ENCODE measurements at regions not wholly inside any gene's neighbourhood (a gene's known extent, or its start where the extent isn't known, plus 50 kb on each side); places are given as distances from the start of the nearest gene placed in this dataset.
"Not testable (repeated sequence)": the region's sequence is repeated elsewhere in the genome, so short reads cannot be mapped to it uniquely, and the experiment has no call there.

DNA sequence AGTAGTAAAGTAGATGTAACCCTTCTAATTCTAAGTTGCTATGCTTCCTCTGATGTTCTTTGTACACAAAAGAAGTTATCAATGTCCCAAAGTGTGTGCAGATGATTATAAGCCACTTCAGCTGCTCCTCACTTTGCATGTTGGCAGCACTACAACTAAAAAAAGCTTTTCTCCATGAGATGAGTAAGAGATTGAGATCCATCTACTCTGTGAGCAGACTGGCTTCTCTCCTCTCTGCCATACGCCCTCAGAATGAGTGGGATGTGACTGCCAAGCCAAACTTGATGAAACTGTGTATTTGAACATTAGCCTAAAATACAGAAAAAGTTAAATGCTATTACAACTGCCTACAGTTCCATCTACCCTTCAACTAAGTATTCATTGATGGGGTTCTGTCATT is 102.9 kb upstream of the ETV1 start:
- no peak for TF ChIP-seq CTCF (IDR thresholded peaks at IDR 0.05)
- ATAC-seq (ENCODE audit: low FRiP score) (no peak), DNase-seq (ENCODE audit: low spot score) (no peak)

- TF ChIP-seq CTCF (IDR thresholded peaks at IDR 0.05): no peak
- DNase-seq (ENCODE audit: low spot score): no peak
These were observed 96.4 kb upstream of the ETV1 start for GRCh38 chr7:14085901-14086300.

GRCh38 chr7:14083761-14084160 is 94.3 kb upstream of the ETV1 start:
- ATAC-seq (ENCODE audit: low FRiP score) (no peak), DNase-seq (ENCODE audit: low spot score) (no peak)
- no peak for TF ChIP-seq CTCF (IDR thresholded peaks at IDR 0.05)

More at GRCh38 chr7:14085901-14086300, 96.4 kb upstream of the ETV1 start:
- no peak for ATAC-seq (ENCODE audit: low FRiP score)

DNA sequence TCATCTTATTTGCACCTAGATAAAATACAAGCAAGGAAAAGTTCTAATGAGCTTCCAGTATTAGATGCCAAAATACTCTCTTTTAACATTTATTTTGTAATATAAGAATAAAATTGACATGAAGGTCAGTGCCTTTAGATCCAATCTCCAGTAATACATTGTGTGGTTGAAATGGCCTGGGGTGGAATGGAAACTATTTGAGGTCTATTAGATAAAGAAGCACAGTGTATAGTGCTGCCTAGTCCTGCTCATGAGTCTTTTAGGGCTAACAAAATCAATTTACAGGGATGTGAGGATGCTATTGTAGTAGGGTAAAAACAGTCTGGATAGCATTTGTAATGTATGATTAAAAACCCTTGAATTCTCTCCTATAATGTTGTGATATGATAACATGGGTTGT is 84.5 kb upstream of the ETV1 start:
- DNase-seq (ENCODE audit: low spot score): no peak
- TF ChIP-seq CTCF (IDR thresholded peaks at IDR 0.05): no peak
- ATAC-seq (ENCODE audit: low FRiP score): no peak

DNA sequence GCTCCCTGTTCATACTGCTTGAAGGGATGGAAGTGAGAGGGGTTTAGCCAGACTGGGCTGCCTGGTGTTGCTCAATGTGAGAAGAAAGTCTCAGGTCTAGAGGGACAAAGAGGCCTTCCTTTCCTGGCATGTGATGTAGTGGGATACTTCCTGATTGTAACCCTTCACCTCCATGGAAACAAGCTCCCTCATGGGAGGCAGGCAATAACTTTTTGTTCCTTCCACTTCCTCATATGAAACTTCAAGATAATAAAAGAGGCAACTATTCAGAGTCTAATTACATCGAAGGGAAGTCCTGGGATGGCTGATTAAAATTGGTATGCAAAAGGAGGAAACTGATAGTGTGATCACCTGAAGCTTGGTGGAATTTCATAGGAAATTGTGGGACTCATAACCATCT is 84.1 kb upstream of the ETV1 start:
- no peak for TF ChIP-seq CTCF (IDR thresholded peaks at IDR 0.05)
- ATAC-seq (ENCODE audit: low FRiP score) (peak; percentile 28), DNase-seq (ENCODE audit: low spot score) (no peak)

DNA sequence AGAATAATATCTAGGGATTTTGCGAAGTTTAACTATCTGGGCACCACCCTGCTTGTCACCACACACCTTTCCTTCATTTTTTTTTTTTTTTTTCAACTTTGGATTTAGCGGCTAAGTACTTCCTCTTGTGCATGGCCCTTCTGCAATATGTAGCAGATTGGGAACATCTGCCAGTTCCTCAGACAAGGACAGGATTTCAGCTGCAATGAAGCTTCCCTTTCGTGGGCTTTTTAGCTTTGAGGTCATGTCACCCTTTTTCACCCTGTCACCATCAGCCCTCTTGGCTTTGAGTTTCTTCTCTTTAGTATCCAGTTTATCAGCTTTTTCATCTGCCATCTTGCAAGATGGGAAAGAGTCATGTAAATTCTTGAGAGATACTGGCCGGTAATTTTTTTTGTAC is 81.6 kb upstream of the ETV1 start:
- ATAC-seq (ENCODE audit: low FRiP score): no peak
- TF ChIP-seq CTCF (IDR thresholded peaks at IDR 0.05): no peak
- no peak for DNase-seq (ENCODE audit: low spot score)

GRCh38 chr7:14069961-14070360 is 80.5 kb upstream of the ETV1 start:
- no peak for TF ChIP-seq CTCF (IDR thresholded peaks at IDR 0.05)
- no peak for ATAC-seq (ENCODE audit: low FRiP score)
- no peak for DNase-seq (ENCODE audit: low spot score)

- not testable (repeated sequence) for DNase-seq (ENCODE audit: low spot score); ATAC-seq (ENCODE audit: low FRiP score)
These were observed 77.3 kb upstream of the ETV1 start for GRCh38 chr7:14066783-14067182.

Data from omental fat pad (tissue), 3 donors.